ENCODE measurements at regions not wholly inside any gene's neighbourhood (a gene's known extent, or its start where the extent isn't known, plus 50 kb on each side); places are given as distances from the start of the nearest gene placed in this dataset.

DNA sequence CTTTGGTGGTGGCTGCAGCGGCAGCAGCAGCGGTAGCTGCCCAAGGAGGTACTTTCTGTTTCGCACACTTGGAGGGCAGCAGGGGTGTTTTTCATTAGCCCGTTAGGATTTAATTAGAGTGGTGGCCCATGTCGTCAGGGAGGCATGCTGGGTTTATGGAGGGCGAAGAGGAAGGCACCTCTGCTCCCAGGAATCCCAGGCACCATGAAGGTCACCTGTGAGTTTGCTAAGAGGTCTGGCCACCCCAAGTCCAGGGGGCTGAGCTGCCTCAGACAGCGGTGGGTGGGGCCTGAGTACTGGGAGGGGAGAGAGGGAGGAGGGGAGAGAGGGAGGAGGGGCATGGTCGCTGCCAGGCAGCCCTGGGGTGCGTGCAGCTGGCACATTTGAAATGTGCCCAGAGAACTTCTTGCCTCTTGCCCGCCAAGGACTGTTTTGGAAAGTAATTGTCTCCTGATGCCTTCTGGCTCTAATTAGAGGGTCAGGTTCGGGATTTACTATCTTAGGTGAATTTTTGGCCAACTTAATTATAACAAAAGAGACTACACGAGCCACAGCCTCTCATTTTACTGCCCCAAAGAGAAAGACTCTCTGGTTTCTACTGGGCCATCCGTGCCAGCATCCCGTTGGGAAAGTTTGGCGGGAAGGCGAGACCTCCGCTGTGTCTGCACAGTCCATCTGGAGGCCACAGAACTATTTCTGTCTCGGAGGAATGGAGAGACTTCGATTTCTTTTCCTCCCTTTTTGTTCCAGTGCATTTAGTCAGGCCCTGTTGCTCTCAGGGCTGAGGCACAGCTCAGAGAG lies 62.0 kb downstream of the GLI2 start:
- no peaks in the 10 kb centered on the region for H3K27me3 ChIP-seq
- H3K27ac ChIP-seq, result no peak overlapping the region
- H3K36me3 ChIP-seq, result no peaks in the 10 kb centered on the region
- no peaks in the 10 kb centered on the region for H3K4me1 ChIP-seq (ENCODE audit: control insufficient read depth in 1 of 2, insufficient read depth in 1 of 2, low read depth in 1 of 2, low read length in 1 of 2)
- TF ChIP-seq, protein P1, sequence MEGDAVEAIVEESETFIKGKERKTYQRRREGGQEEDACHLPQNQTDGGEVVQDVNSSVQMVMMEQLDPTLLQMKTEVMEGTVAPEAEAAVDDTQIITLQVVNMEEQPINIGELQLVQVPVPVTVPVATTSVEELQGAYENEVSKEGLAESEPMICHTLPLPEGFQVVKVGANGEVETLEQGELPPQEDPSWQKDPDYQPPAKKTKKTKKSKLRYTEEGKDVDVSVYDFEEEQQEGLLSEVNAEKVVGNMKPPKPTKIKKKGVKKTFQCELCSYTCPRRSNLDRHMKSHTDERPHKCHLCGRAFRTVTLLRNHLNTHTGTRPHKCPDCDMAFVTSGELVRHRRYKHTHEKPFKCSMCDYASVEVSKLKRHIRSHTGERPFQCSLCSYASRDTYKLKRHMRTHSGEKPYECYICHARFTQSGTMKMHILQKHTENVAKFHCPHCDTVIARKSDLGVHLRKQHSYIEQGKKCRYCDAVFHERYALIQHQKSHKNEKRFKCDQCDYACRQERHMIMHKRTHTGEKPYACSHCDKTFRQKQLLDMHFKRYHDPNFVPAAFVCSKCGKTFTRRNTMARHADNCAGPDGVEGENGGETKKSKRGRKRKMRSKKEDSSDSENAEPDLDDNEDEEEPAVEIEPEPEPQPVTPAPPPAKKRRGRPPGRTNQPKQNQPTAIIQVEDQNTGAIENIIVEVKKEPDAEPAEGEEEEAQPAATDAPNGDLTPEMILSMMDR (IDR thresholded peaks at IDR 0.05), result no peak
- no peak overlapping the region for H3K4me3 ChIP-seq (ENCODE audit: low read depth in 1 of 2, low read length in 1 of 2)
- no peaks in the 10 kb centered on the region for H3K9me3 ChIP-seq

DNA sequence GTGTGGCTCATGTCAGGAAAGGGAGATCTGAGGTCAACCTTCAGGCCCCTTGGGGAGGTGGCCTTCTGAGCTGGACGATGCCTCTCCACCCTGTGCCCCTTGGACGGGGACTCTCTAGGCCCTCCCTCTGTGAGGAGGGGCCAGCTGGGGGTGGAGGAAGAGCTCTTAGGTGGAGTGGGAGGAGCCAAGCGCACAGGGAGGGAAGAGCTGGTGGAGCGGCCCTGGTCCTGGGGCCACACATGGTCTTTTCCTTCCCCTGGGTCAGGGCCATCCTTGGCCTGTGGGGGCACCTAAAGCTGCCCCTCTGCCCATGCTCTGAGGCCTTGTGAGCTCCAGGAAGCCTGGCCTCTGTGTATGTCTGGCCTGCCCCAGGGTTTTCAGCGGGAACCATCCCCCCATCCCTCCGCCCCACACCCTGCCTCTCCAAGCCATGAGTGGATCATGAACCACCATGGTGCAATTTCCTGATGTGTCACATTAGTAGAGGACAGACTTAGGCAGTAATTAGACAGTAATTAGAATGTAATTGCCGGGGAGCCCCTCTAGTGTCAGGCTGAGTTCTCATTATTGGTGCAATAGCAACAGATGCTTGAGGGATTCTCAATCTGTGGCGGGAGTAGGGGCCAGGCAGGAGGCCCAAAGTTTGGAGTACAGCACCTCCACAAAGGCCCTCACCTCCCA lies 63.0 kb downstream of the GLI2 start:
- Histone ChIP-seq H3K27me3 (no peaks in the 10 kb centered on the region), H3K9me3 (no peaks in the 10 kb centered on the region), H3K4me1 (ENCODE audit: control insufficient read depth in 1 of 2, insufficient read depth in 1 of 2, low read depth in 1 of 2, low read length in 1 of 2) (no peaks in the 10 kb centered on the region), H3K36me3 (no peaks in the 10 kb centered on the region), H3K27ac (no peak overlapping the region), H3K4me3 (ENCODE audit: low read depth in 1 of 2, low read length in 1 of 2) (no peak overlapping the region)
- TF ChIP-seq, protein P1 (IDR thresholded peaks at IDR 0.05), result no peak

DNA sequence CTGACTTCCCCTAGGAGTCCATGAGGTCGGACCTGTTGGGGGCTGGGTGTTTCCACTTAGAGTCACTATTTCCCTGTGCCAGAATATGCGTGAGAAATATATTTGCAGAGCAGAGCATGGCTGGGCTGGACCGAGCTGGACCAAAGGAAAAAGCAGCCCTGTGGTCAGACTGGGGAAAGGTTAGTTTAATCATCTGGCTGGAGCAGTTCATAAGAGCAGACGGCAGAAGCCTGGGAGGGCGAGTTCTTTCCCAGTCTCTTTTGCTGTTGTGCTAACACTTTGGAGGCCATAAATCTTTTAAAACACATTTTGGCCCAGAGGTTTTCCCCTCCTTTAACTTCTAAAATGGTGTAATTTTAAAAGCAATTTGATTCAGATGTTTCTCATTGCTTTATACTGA lies 66.5 kb downstream of the GLI2 start:
- Histone ChIP-seq H3K9me3 (no peaks in the 10 kb centered on the region), H3K27me3 (no peaks in the 10 kb centered on the region), H3K4me3 (ENCODE audit: low read depth in 1 of 2, low read length in 1 of 2) (no peak overlapping the region), H3K4me1 (ENCODE audit: control insufficient read depth in 1 of 2, insufficient read depth in 1 of 2, low read depth in 1 of 2, low read length in 1 of 2) (no peaks in the 10 kb centered on the region), H3K27ac (no peak overlapping the region), H3K36me3 (no peaks in the 10 kb centered on the region)
- TF ChIP-seq, protein P1 (IDR thresholded peaks at IDR 0.05), result no peak

DNA sequence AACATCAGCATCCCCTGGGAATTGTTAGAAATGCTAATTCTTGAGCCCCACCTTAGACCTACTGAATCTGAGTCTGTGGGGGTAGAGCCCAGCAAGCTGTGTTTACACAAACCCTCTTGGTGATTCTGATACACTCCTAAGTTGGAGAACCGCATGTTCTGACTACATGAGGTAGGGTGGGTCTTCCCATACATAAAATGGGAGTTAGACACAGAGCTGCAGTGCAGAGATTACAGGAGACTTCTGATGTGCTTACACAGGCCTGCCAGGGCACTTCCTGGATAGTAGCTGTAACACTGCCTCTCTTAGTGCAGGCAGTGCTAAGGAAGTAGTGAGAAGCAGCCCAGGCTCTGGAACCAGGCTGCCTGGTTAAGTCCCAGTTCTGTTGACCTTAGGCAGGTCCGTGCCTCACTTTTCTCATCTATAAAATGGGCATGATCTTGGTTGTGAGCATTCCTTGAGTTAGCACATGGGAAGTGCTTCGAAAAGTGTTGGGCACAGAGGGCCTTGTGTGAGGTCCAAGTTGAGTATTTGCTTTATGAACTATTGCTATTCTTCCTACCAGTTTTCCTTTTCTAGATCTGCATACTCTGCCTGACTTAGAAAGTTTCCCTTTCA lies 67.3 kb downstream of the GLI2 start:
- no peaks in the 10 kb centered on the region for H3K36me3 ChIP-seq
- H3K27ac ChIP-seq, result no peak overlapping the region
- no peak overlapping the region for H3K4me3 ChIP-seq (ENCODE audit: low read depth in 1 of 2, low read length in 1 of 2)
- no peaks in the 10 kb centered on the region for H3K9me3 ChIP-seq
- H3K27me3 ChIP-seq, result no peaks in the 10 kb centered on the region
- H3K4me1 ChIP-seq (ENCODE audit: control insufficient read depth in 1 of 2, insufficient read depth in 1 of 2, low read depth in 1 of 2, low read length in 1 of 2), result no peaks in the 10 kb centered on the region
- TF ChIP-seq, protein P1 (IDR thresholded peaks at IDR 0.05), result no peak

DNA sequence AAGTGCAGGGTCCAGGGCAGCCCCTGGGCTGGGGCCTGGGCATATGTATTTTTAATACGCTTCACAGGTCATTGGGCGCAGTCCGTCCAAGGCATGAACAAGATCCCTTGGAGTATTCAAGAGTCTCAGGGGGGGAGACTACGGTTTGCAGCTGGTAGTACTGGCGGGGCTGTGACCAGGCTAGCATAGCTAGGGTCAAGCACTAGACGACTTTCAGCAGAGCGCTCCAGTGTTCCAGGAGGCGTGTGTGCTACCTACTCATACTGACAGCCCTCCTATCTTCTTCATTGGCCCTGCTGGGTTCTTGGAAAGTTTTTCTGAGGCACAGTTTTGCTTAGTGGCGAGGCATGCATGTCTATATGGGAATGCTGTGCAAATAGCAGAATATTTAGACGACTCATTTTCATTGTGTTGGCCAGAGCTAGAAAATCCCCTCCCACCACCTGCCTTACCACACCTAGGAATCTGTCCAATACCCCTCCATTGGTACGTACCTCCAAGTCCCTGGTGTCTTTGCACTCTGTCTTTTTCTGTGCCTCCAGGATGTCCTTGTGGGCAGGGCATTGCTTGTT lies 68.2 kb downstream of the GLI2 start:
- TF ChIP-seq, protein P1 (IDR thresholded peaks at IDR 0.05), result no peak
- Histone ChIP-seq H3K4me1 (ENCODE audit: control insufficient read depth in 1 of 2, insufficient read depth in 1 of 2, low read depth in 1 of 2, low read length in 1 of 2) (no peaks in the 10 kb centered on the region), H3K27ac (no peak overlapping the region), H3K9me3 (no peaks in the 10 kb centered on the region), H3K4me3 (ENCODE audit: low read depth in 1 of 2, low read length in 1 of 2) (no peak overlapping the region), H3K36me3 (no peaks in the 10 kb centered on the region), H3K27me3 (no peaks in the 10 kb centered on the region)
